ENCODE measurements at regions not wholly inside any gene's neighbourhood (a gene's known extent, or its start where the extent isn't known, plus 50 kb on each side); places are given as distances from the start of the nearest gene placed in this dataset.
"Not testable (repeated sequence)": the region's sequence is repeated elsewhere in the genome, so short reads cannot be mapped to it uniquely, and the experiment has no call there.

DNA sequence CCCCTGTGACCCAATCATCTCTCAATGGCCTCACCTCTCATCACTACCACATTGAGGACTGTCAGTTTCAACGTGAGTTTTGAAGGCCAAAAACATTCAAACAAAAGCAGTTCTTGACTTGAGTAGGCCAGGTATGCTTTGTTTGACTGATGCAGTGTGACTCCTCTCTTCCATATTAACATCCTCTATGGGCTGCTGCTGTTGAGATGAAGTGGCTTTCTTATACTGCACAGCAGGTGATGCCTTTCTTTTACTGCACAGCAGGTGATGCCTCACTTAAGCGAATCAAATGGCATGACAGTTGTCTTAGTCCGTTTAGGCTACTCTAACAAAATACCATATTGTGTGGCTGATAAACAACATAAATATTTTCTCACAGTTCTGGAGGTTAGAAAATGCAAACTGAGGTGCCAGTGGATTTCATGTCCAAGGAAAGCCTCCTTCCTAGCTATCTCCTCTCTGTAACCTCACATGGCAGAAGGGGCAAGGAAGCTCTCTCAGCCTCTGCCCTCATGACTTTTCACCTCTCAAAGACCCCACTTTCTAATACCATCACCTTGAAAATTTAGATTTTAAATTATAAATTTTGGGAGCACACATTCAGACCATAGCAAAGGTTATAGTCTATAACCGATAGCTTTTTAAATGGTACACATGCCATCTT lies 2267.9 kb upstream of the AGA start:
- no peak overlapping the region for H3K4me3 ChIP-seq (replicated peaks; ENCODE audit: low read depth, low read length)
- TF ChIP-seq, protein P1, sequence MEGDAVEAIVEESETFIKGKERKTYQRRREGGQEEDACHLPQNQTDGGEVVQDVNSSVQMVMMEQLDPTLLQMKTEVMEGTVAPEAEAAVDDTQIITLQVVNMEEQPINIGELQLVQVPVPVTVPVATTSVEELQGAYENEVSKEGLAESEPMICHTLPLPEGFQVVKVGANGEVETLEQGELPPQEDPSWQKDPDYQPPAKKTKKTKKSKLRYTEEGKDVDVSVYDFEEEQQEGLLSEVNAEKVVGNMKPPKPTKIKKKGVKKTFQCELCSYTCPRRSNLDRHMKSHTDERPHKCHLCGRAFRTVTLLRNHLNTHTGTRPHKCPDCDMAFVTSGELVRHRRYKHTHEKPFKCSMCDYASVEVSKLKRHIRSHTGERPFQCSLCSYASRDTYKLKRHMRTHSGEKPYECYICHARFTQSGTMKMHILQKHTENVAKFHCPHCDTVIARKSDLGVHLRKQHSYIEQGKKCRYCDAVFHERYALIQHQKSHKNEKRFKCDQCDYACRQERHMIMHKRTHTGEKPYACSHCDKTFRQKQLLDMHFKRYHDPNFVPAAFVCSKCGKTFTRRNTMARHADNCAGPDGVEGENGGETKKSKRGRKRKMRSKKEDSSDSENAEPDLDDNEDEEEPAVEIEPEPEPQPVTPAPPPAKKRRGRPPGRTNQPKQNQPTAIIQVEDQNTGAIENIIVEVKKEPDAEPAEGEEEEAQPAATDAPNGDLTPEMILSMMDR (IDR thresholded peaks at IDR 0.05; ENCODE audit: insufficient read depth, low read length, poor library complexity, severe bottlenecking): no peak
- no peaks in the 10 kb centered on the region for H3K27me3 ChIP-seq (replicated peaks; ENCODE audit: control insufficient read depth, insufficient read depth, low read length)
- H3K36me3 ChIP-seq (ENCODE audit: control insufficient read depth, insufficient read depth, low read length): no peaks in the 10 kb centered on the region
- no peak for DNase-seq (ENCODE audit: extremely low read depth, insufficient read length)

DNA sequence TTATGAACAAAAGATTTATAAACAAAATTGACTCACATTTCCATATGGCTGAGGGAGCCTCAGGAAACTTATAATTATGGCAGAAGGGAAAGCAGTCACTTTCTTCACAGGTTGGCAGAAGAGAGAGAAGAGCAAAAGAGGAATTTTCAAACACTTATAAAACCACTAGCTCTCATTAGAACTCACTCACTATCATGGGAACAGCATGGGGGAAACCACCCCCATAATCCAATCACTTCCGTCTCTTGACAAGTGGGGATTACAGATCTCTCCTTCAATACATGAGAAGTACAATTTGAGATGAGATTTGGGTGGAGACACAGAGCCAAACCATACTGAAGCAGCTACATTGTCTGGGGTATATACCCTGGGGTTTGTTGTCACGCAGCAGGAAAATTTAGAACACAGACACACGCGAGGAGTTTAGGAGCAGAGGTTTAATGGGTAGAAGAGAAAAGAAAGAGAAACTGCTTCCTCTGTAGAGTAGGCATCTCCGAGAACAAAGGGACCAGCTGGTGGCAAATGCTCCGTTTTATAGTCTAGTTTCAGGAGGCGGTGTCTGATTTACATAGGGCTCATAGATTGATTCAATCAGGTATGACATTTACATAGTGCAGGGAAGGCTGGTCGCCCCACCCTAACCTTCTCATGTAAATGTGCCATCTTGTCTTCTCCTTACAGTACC lies 2277.7 kb upstream of the AGA start:
- DNase-seq (ENCODE audit: extremely low read depth, insufficient read length): no peak
- no peak overlapping the region for H3K4me3 ChIP-seq (replicated peaks; ENCODE audit: low read depth, low read length)
- no peaks in the 10 kb centered on the region for H3K36me3 ChIP-seq (ENCODE audit: control insufficient read depth, insufficient read depth, low read length)
- no peaks in the 10 kb centered on the region for H3K27me3 ChIP-seq (replicated peaks; ENCODE audit: control insufficient read depth, insufficient read depth, low read length)
- TF ChIP-seq, protein P1 (IDR thresholded peaks at IDR 0.05; ENCODE audit: insufficient read depth, low read length, poor library complexity, severe bottlenecking): no peak

DNA sequence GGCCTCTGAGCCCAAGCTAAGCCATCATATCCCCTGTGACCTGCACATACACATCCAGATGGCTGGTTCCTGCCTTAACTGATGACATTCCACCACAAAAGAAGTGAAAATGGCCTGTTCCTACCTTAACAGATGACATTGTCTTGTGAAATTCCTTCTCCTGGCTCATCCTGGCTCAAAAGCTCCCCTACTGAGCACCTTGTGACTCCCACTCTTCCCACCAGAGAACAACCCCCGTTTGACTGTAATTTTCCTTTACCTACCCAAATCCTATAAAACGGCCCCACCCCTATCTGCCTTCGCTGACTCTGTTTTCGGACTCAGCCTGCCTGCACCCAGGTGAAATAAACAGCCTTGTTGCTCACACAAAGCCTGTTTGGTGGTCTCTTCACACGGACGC lies 2284.3 kb upstream of the AGA start:
- not testable (repeated sequence) for H3K36me3 ChIP-seq (ENCODE audit: control insufficient read depth, insufficient read depth, low read length); H3K27me3 ChIP-seq (replicated peaks; ENCODE audit: control insufficient read depth, insufficient read depth, low read length); H3K4me3 ChIP-seq (replicated peaks; ENCODE audit: low read depth, low read length); DNase-seq (ENCODE audit: extremely low read depth, insufficient read length)

DNA sequence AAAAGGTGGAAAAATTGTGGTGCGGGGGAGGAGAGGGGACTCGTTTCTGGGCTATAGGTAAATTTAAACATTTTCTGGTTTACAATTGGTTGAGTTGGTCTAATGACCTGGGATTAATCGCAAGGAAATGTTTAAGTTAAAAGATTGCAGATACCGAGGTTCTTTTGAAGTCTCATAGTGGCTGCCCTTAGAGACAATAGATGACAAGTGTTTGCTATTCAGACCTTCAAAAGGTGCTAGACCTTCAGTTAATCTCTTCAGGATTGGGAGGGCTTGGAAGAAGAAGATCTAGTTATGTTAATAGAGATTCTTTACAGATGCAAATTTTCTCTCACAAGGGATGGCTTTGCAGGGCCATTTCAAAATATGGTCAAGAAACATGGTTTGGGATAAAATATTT lies 2286.1 kb upstream of the AGA start:
- no peaks in the 10 kb centered on the region for H3K27me3 ChIP-seq (replicated peaks; ENCODE audit: control insufficient read depth, insufficient read depth, low read length)
- no peaks in the 10 kb centered on the region for H3K36me3 ChIP-seq (ENCODE audit: control insufficient read depth, insufficient read depth, low read length)
- TF ChIP-seq, protein P1 (IDR thresholded peaks at IDR 0.05; ENCODE audit: insufficient read depth, low read length, poor library complexity, severe bottlenecking): no peak
- DNase-seq (ENCODE audit: extremely low read depth, insufficient read length): no peak
- H3K4me3 ChIP-seq (replicated peaks; ENCODE audit: low read depth, low read length): no peak overlapping the region

DNA sequence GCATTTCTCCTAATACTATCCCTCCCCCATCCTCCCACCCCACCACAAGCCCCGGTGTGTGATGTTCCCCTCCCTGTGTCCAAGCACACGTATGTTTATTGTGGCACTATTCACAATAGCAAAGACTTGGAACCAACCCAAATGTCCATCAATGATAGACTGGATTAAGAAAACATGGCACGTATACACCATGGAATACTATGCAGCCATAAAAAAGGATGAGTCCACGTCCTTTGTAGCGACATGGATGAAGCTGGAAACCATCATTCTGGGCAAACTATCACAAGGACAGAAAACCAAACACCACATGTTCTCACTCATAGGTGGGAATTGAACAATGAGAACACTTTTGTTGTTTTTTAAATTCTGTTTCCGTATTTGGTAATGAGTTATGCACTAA lies 2294.6 kb upstream of the AGA start:
- not testable (repeated sequence) for H3K36me3 ChIP-seq (ENCODE audit: control insufficient read depth, insufficient read depth, low read length); H3K4me3 ChIP-seq (replicated peaks; ENCODE audit: low read depth, low read length); H3K27me3 ChIP-seq (replicated peaks; ENCODE audit: control insufficient read depth, insufficient read depth, low read length); DNase-seq (ENCODE audit: extremely low read depth, insufficient read length)

DNA sequence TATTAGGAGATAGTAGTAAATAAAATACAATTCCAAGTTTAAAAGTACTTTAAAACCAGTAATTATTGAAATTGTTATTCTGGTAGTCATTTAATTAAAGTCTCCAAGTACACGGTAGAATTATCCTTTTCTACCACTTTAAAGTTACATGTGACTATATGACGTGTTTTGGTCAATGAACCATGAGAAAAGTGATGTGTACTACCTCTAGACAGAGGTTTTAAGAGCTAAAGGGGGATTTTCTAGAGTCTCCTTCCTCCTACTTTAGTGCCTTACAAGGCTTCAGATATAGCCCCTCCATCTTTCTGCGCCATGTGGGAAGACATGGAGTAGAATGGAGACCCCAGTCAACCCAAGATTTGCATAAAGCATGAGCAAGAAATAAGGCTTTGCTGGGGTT lies 2296.6 kb upstream of the AGA start:
- TF ChIP-seq, protein P1 (IDR thresholded peaks at IDR 0.05; ENCODE audit: insufficient read depth, low read length, poor library complexity, severe bottlenecking): no peak

More for the DNA sequence above, 2296.6 kb upstream of the AGA start:
- no peak for DNase-seq (ENCODE audit: extremely low read depth, insufficient read length)
- no peak overlapping the region for H3K4me3 ChIP-seq (replicated peaks; ENCODE audit: low read depth, low read length)
- H3K36me3 ChIP-seq (ENCODE audit: control insufficient read depth, insufficient read depth, low read length): no peaks in the 10 kb centered on the region
- H3K27me3 ChIP-seq (replicated peaks; ENCODE audit: control insufficient read depth, insufficient read depth, low read length): no peaks in the 10 kb centered on the region
